ENCODE measurements at regions not wholly inside any gene's neighbourhood (a gene's known extent, or its start where the extent isn't known, plus 50 kb on each side); places are given as distances from the start of the nearest gene placed in this dataset.

GRCh38 chr5:167820101-167820990 is 471.1 kb upstream of the WWC1 start:
- WGBS, 4 donors, result 61 to 69% (median 64%) methylated on average over 12 of the region's 12 CpGs
- Histone ChIP-seq H3K27me3 (no peaks in the 10 kb centered on the region), H3K4me1 (replicated peaks in 1 of 2) (no peaks in the 10 kb centered on the region), H3K36me3 (replicated peaks in 1 of 2) (no peaks in the 10 kb centered on the region), H3K9me3 (replicated peaks in 1 of 3) (no peaks in the 10 kb centered on the region), H3K27ac (no peak overlapping the region), H3K4me3 (no peak overlapping the region)
- intact Hi-C loops (cut with DNase I), result no loop called here
- TF ChIP-seq POLR2A (IDR thresholded peaks at IDR 0.05) (no peak), CTCF (IDR thresholded peaks at IDR 0.05) (no peak)
- DNase-seq, result no peak

DNA sequence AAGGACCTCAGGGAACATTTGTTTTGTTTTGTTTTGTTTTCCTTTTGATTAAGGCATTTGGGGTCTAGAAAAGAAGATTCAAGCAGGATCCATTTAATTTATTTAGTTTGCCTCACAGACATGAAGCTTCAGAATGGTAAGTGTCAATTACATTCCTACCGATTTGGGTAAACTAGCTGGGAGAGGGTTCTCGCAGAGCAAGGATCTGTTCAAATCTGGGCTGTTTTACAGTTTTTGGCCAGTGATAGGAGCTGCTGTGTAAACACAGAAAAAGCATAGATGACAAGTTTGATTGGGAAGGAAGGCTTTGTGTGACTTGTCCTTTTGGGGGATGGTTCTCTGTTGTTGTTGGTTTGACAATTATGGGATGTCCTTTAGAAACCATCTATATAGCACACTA is 470.3 kb upstream of the WWC1 start:
- no peak for DNase-seq
- intact Hi-C loops (cut with DNase I), result no loop called here
- no peak overlapping the region for H3K27ac ChIP-seq
- H3K4me1 ChIP-seq (replicated peaks in 1 of 2), result no peaks in the 10 kb centered on the region
- 47 to 59% (median 52%) methylated on average over 2 of the region's 2 CpGs for WGBS, 4 donors
- no peaks in the 10 kb centered on the region for H3K9me3 ChIP-seq (replicated peaks in 1 of 3)
- TF ChIP-seq POLR2A (IDR thresholded peaks at IDR 0.05) (no peak), CTCF (IDR thresholded peaks at IDR 0.05) (no peak)
- no peaks in the 10 kb centered on the region for H3K36me3 ChIP-seq (replicated peaks in 1 of 2)
- H3K4me3 ChIP-seq, result no peak overlapping the region
- no peaks in the 10 kb centered on the region for H3K27me3 ChIP-seq

GRCh38 chr5:167821669-167822068 is 469.8 kb upstream of the WWC1 start:
- H3K4me3 ChIP-seq, result no peak overlapping the region
- no peaks in the 10 kb centered on the region for H3K9me3 ChIP-seq (replicated peaks in 1 of 3)
- intact Hi-C loops (cut with DNase I), result no loop called here
- no peak for DNase-seq
- WGBS, 4 donors, result 61 to 79% (median 72%) methylated on average over 4 of the region's 4 CpGs
- H3K27ac ChIP-seq, result no peak overlapping the region
- TF ChIP-seq CTCF (IDR thresholded peaks at IDR 0.05) (no peak), POLR2A (IDR thresholded peaks at IDR 0.05) (no peak)
- no peaks in the 10 kb centered on the region for H3K36me3 ChIP-seq (replicated peaks in 1 of 2)
- H3K4me1 ChIP-seq (replicated peaks in 1 of 2), result no peaks in the 10 kb centered on the region
- H3K27me3 ChIP-seq, result no peaks in the 10 kb centered on the region

DNA sequence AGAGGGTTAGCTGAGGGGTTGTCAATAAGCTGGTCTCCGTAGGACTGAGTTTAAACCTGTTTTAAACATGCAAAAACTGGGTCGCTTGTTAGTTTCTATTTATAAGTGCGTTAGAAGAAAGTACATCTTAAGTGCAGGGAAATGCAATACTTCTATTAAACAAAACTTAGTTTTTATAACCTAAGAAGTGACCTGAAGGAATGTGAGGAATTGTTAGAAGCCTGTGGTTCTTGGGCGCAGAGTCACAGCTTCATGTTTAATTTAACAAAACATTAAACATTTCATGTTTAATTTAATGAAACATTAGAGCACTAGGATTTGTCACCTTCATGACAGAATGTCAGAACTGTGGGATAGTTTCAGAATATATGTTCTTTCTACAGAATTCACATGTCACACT is 469.2 kb upstream of the WWC1 start:
- Histone ChIP-seq H3K27me3 (no peaks in the 10 kb centered on the region), H3K27ac (no peak overlapping the region), H3K4me3 (no peak overlapping the region), H3K36me3 (replicated peaks in 1 of 2) (no peaks in the 10 kb centered on the region), H3K9me3 (replicated peaks in 1 of 3) (no peaks in the 10 kb centered on the region), H3K4me1 (replicated peaks in 1 of 2) (no peaks in the 10 kb centered on the region)
- WGBS, 4 donors, result 50 to 68% (median 59%) methylated on average over 4 of the region's 4 CpGs
- no peak for DNase-seq
- TF ChIP-seq CTCF (IDR thresholded peaks at IDR 0.05) (no peak), POLR2A (IDR thresholded peaks at IDR 0.05) (no peak)
- intact Hi-C loops (cut with DNase I), result no loop called here
